ENCODE measurements at regions not wholly inside any gene's neighbourhood (a gene's known extent, or its start where the extent isn't known, plus 50 kb on each side); places are given as distances from the start of the nearest gene placed in this dataset.

DNA sequence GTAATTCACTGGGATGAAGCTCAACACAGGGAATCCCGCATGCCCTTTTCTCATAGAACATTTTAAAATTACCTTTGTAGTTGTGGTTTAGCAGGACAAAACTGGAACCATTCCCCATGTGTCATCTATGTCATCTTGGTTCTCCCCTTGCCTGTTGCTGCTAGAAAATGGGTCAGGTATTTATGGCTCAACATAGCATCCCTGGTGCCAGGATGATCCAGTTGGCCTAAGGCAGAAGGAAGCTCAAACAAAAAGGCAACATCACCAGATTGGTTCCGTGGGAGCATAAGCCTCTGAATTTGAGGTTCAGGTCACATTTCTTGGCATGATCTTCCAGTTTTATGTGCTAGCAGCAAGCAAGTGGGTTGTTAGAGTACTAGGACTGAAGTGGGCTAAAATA lies 552.6 kb upstream of the BOD1L1 start:
- no peak overlapping the region for H3K4me3 ChIP-seq (ENCODE audit: low read depth, low read length)
- DNase-seq (ENCODE audit: low read depth) = no peak

DNA sequence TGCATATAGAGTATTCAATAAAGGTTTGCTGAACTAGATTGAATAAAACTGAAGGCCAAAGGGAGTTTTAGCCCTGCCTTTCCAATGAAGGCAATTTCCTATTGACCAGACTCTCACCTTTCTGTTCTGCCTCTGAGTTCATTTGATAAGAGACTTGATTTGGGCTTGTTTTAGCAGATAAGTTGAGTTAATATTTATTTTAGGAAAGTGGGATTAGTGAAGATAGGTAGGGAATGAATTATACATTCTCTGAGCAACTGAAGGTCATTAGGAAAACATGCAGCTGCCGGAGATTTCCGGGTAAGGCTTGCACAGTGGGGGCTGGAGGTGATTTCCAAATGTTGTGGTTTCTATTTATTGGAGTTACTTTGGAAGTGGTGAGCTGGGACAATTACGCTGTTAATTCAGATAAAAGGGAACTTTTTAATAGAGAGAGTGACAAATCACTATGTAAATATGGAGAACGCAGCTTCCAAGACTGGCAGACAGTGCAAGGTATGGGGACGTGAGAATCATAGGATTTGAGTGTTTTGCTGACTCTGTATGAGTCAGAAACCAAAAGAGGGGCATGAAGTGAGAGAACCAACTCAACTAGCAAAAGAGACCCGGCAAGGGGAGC lies 553.6 kb upstream of the BOD1L1 start:
- no peak overlapping the region for H3K4me3 ChIP-seq (ENCODE audit: low read depth, low read length)
- TF ChIP-seq, protein P1, sequence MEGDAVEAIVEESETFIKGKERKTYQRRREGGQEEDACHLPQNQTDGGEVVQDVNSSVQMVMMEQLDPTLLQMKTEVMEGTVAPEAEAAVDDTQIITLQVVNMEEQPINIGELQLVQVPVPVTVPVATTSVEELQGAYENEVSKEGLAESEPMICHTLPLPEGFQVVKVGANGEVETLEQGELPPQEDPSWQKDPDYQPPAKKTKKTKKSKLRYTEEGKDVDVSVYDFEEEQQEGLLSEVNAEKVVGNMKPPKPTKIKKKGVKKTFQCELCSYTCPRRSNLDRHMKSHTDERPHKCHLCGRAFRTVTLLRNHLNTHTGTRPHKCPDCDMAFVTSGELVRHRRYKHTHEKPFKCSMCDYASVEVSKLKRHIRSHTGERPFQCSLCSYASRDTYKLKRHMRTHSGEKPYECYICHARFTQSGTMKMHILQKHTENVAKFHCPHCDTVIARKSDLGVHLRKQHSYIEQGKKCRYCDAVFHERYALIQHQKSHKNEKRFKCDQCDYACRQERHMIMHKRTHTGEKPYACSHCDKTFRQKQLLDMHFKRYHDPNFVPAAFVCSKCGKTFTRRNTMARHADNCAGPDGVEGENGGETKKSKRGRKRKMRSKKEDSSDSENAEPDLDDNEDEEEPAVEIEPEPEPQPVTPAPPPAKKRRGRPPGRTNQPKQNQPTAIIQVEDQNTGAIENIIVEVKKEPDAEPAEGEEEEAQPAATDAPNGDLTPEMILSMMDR (IDR thresholded peaks at IDR 0.05; ENCODE audit: insufficient read depth, low read depth, low read length, missing control alignments) = no peak
- DNase-seq (ENCODE audit: low read depth) = no peak

More for the DNA sequence above, 552.6 kb upstream of the BOD1L1 start:
- TF ChIP-seq, protein P1 (IDR thresholded peaks at IDR 0.05; ENCODE audit: insufficient read depth, low read depth, low read length, missing control alignments) = no peak

DNA sequence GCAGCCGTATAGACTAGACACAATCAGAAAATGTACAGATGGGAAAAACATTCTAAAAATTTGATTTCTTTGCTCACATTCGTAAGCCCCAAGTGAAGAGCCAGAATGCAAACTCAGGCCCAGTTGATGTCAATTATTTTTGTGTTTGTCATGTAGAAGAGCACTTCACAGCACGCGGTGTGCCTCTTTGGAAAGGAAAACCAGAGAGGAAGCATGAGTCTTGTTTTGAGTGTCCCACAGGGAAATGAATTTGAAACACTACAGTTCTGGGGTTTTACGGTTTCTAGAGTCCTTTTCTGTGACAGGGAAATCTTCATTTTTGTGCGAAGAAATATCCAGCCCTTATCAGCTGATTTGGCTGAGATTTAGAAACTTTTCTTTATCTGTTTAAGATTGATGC lies 554.6 kb upstream of the BOD1L1 start:
- H3K4me3 ChIP-seq (ENCODE audit: low read depth, low read length) = no peak overlapping the region

DNA sequence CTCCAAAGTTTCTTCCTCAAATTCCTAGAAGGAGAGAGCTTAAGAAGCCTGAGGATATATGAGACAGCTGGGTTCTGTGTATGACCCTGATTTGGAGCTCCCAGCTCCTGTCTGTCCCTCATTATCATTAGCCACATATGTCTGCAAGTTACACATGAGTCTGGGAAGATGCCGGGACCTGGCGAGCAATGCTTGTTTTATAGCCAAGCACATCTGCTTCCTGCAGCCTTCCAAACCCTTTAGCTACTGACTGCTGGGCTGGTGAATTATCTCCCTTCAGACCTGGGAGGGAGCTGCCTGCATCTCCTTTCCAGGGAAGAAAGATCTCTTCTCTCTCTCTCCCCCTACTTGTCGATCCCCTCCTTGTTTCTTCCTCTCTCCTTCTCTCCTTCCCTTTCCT lies 556.7 kb upstream of the BOD1L1 start:
- TF ChIP-seq, protein P1 (IDR thresholded peaks at IDR 0.05; ENCODE audit: insufficient read depth, low read depth, low read length, missing control alignments) = no peak
- no peak overlapping the region for H3K4me3 ChIP-seq (ENCODE audit: low read depth, low read length)
- DNase-seq (ENCODE audit: low read depth) = no peak

More for the DNA sequence above, 554.6 kb upstream of the BOD1L1 start:
- TF ChIP-seq, protein P1 (IDR thresholded peaks at IDR 0.05; ENCODE audit: insufficient read depth, low read depth, low read length, missing control alignments) = no peak
- DNase-seq (ENCODE audit: low read depth) = peak; percentile 15

DNA sequence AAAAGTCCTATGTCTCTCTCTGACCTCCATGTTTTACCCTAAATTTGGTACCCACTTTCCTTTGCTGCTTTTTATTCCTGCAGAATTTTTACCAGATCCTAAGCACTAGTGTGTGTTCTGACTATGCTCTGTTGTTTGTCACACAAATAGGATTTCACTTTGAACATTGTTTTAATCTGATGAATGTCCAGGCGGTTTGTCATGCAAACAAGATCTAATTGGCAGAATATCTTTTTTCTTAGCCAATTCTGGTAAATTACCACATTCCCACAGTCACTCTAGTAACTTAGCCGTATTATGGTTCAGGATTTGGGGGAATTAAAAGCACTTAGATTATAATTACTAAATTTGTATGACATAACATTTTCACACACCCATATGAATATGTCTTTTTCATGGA lies 557.2 kb upstream of the BOD1L1 start:
- DNase-seq (ENCODE audit: low read depth) = no peak
- TF ChIP-seq, protein P1 (IDR thresholded peaks at IDR 0.05; ENCODE audit: insufficient read depth, low read depth, low read length, missing control alignments) = no peak
- H3K4me3 ChIP-seq (ENCODE audit: low read depth, low read length) = no peak overlapping the region

DNA sequence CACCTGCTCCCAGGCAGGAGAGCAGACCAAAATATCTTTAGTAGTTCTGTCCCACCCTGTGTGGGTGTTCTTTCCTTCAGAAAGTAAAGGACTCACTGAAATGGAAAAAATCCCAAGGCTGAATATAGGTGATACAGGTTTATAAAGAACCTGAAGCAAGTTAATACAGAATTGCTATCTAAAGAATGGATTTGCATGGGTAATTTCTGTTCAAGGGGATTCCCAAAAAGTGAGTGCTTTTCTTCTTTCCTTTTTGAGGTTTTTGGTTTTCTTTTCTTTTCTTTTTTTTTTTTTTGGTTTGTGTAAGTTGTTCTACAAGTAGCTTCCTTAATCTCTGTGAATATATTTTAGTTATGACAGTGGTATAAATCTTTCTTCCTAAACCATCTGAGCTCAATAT lies 560.7 kb upstream of the BOD1L1 start:
- no peak for DNase-seq (ENCODE audit: low read depth)
- TF ChIP-seq, protein P1 (IDR thresholded peaks at IDR 0.05; ENCODE audit: insufficient read depth, low read depth, low read length, missing control alignments) = no peak
- H3K4me3 ChIP-seq (ENCODE audit: low read depth, low read length) = no peak overlapping the region

DNA sequence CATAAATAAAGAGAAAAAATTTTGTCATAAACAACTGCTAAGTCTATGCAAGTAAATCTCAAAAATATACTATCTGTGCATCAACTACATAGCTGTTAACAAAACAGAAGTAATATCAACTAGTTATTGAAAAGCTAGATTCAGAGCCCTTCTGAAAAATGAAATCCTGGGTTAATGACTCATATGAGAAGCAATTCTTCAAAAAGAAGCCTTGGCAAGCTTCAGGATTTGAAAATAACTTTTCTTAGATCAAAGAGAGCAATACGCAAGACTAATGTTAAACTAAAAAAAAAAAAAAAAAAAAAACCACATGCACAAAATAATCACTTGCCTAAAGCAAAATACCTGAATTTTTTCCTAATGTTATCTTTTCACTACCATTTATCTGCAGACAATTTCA lies 566.1 kb upstream of the BOD1L1 start:
- TF ChIP-seq, protein P1 (IDR thresholded peaks at IDR 0.05; ENCODE audit: insufficient read depth, low read depth, low read length, missing control alignments) = no peak
- DNase-seq (ENCODE audit: low read depth) = no peak
- no peak overlapping the region for H3K4me3 ChIP-seq (ENCODE audit: low read depth, low read length)

Measured in GM12865 (cell line).